ENCODE measurements at regions not wholly inside any gene's neighbourhood (a gene's known extent, or its start where the extent isn't known, plus 50 kb on each side); places are given as distances from the start of the nearest gene placed in this dataset.

GRCh38 chr2:10192392-10193015 is 70.0 kb downstream of the RRM2 start:
- Histone ChIP-seq H3K4me3 (ENCODE audit: low read depth, low read length) (no peak overlapping the region), H3K9me3 (ENCODE audit: severe bottlenecking) (peaks cover 4% of the 10 kb centered on the region), H3K27ac (no peak overlapping the region), H3K36me3 (peaks cover 33% of the 10 kb centered on the region), H3K27me3 (ENCODE audit: insufficient read depth, low read depth, severe bottlenecking) (no peaks in the 10 kb centered on the region)
- TF ChIP-seq CTCF (IDR thresholded peaks at IDR 0.05; ENCODE audit: low read depth, low read length), result no peak
- DNase-seq, result no peak

DNA sequence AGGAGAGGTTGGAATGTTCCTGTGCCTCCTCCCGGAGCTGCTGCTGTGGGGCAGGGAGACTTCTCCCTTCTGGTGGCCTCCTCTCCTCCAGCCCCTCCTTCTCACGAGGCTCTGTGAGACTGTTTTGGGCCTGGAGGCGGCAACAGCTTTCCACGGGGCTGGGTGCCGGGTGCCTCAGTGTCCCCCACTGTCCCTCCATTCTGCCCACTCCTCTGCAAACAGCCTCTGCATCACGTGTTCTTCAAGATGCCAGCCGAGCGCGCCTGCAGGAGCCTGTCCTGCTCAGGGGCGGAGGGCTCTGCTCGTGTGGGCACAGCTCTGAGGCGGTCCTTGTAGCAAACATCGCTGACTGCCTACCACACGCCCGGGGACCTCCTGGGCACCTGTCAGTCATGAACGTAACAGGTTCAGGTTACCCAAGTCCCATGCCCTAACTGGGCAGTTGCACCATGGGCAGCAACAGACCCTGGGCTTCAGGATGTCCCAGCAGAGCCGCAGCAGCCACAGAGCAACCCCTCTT is 70.8 kb downstream of the RRM2 start:
- Histone ChIP-seq H3K27ac (no peak overlapping the region), H3K9me3 (ENCODE audit: severe bottlenecking) (peaks cover 12% of the 10 kb centered on the region), H3K27me3 (ENCODE audit: insufficient read depth, low read depth, severe bottlenecking) (no peaks in the 10 kb centered on the region), H3K36me3 (peaks cover 29% of the 10 kb centered on the region), H3K4me3 (ENCODE audit: low read depth, low read length) (no peak overlapping the region)
- no peak for TF ChIP-seq CTCF (IDR thresholded peaks at IDR 0.05; ENCODE audit: low read depth, low read length)
- no peak for DNase-seq

DNA sequence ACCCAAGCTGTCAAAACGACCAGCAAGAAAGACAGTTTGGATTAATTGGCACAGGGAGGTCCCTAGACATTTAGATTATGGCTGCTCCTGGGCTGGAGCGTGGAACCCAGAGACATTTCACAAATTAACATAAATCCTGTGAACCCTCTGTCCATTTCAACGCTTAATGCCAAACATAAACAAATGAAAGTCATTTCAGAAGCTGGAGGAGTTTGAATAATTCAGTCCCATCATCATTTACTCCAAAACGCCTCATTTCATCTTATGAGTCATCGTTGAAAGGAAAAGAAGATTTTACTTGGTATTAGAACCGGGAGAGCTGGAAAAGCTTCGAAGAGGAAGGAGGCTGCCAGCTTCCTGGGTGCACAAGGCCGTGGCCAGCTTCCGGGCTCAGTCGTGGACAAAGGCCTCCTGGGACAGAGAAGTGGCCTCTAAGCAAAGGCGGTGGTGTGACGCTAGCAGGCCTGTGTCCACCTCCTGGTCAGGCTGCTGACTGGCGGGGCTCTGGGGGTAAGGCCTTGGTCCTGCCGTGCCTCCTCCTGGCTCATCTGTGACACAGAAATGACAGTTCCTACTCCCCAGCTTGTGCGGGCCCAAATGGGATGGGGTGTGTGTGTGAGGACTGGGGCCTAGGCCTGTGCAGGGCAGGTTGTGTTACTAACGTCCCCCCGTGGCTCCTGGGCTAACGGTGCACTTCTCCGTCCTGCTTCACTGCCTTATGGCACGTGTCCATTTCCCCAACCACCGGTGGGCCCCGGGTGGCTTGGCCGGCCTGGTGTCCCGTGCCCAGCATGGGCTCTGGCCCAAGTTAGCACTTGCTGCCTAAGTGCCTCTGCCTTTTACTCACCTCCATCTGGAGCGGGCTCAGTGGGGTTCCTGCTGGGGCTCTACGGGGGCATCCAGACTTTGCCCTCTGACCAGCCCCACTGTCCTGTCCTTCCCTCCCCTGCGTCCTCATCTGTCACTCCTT is 71.6 kb downstream of the RRM2 start:
- H3K27ac ChIP-seq, result no peak overlapping the region
- H3K36me3 ChIP-seq, result peaks cover 33% of the 10 kb centered on the region
- no peaks in the 10 kb centered on the region for H3K27me3 ChIP-seq (ENCODE audit: insufficient read depth, low read depth, severe bottlenecking)
- no peak for TF ChIP-seq CTCF (IDR thresholded peaks at IDR 0.05; ENCODE audit: low read depth, low read length)
- H3K4me3 ChIP-seq (ENCODE audit: low read depth, low read length), result no peak overlapping the region
- H3K9me3 ChIP-seq (ENCODE audit: severe bottlenecking), result peaks cover 16% of the 10 kb centered on the region
- DNase-seq, result no peak

- H3K9me3 ChIP-seq (ENCODE audit: severe bottlenecking), result peaks cover 16% of the 10 kb centered on the region
- TF ChIP-seq CTCF (IDR thresholded peaks at IDR 0.05; ENCODE audit: low read depth, low read length), result no peak
- DNase-seq, result peak; percentile 11
- H3K36me3 ChIP-seq, result peaks cover 28% of the 10 kb centered on the region
- H3K27me3 ChIP-seq (ENCODE audit: insufficient read depth, low read depth, severe bottlenecking), result no peaks in the 10 kb centered on the region
- H3K27ac ChIP-seq, result no peak overlapping the region
- H3K4me3 ChIP-seq (ENCODE audit: low read depth, low read length), result no peak overlapping the region
Measured at GRCh38 chr2:10195278-10196109, 73.0 kb downstream of the RRM2 start.

DNA sequence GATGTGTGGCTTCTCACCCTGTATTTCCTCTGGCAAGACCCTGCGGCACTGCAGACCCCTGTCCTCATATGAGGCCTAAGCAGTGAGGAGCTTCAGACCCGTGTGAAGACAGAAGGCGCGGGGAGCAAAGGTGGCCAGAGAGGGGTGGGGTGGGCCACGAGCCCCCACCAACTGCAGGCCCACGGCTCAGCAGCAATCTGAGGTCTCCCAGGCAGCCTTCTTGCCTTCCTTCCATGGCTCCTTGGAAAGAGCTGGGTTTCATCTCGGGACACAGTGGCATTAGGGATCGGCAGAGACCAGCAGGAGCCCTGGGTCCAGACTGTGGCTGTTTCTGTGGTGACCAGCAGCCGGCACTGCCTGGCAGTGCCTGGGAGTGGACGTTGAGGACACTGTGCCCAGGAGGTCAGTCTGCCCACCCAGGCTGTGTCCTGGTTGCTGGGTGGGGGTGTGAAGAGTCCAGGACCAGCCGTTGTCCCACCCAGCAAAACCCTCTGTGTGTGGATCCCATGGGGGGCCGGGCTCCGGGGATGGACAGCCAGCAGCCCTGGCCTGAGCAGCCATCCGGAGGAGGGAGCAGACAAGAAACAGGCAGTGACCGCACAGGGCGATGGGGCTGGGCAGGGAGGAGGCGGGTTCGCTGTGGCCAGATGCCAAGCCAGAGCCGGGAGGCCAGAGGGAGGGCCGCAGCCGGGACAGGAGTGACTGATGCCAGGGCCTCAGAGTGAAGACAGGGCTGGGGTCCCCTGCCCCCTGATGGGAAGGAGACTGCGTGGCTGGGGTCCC is 73.8 kb downstream of the RRM2 start:
- H3K27me3 ChIP-seq (ENCODE audit: insufficient read depth, low read depth, severe bottlenecking), result no peaks in the 10 kb centered on the region
- no peak overlapping the region for H3K4me3 ChIP-seq (ENCODE audit: low read depth, low read length)
- H3K36me3 ChIP-seq, result peaks cover 30% of the 10 kb centered on the region
- no peak overlapping the region for H3K27ac ChIP-seq
- peaks cover 16% of the 10 kb centered on the region for H3K9me3 ChIP-seq (ENCODE audit: severe bottlenecking)
- no peak for DNase-seq
- TF ChIP-seq CTCF (IDR thresholded peaks at IDR 0.05; ENCODE audit: low read depth, low read length), result no peak

All from WERI-Rb-1 (cell line).